IMR-90 (cell line): ENCODE measurements at regions not wholly inside any gene's neighbourhood (a gene's known extent, or its start where the extent isn't known, plus 50 kb on each side); places are given as distances from the start of the nearest gene placed in this dataset.

Experiments used
- ATAC-seq: fragments of 200-7000 bp; cut with Tn5 transposase; 2 replicates; pipeline ENCODE4 v1.9.1; 2020; ENCODE audit warnings: low read depth, mild to moderate bottlenecking, moderate library complexity
- BruUV-seq: library from RNA; stranded (reverse); fragments of 400-500 nt; replicated peaks from 2 replicates; lab custom pipeline; 2021; lab: Mats Ljungman, UMichigan
- CTCF ChIA-PET: fragments of 300-600 bp; formaldehyde crosslinking; extraction: SDS; loops from one replicate; lab custom pipeline; 2021; ENCODE audit warnings: antibody characterized with exemption; lab: Yijun Ruan, JAX
- POLR2A ChIA-PET: fragments of 300-600 bp; sonication (Branson Sonifier 250); formaldehyde crosslinking; loops from one replicate; lab custom pipeline; 2022; ENCODE audit warnings: antibody characterized with exemption; ENCODE audit not compliant: unreplicated experiment; lab: Charles Lee
- DNase-seq: peaks from one replicate; pipeline ENCODE4 v3.0.0; 2013
- H2AFZ ChIP-seq: replicated peaks from 2 replicates; pipeline ENCODE3; 2013; ENCODE audit warnings: low read length, mild to moderate bottlenecking; ENCODE audit not compliant: poor library complexity
- H2AK5ac ChIP-seq: 2 replicates; pipeline ENCODE4 v1.6.1; 2013; ENCODE audit warnings: low read depth, low read length, inconsistent platforms
- H2AK9ac ChIP-seq: replicated peaks from 2 replicates; pipeline ENCODE3; 2013; ENCODE audit warnings: mild to moderate bottlenecking, low read depth, low read length, moderate library complexity; ENCODE audit not compliant: poor library complexity
- H2BK120ac ChIP-seq: 2 replicates; pipeline ENCODE4 v1.6.1; 2013; ENCODE audit warnings: low read depth, low read length, inconsistent platforms
- H2BK15ac ChIP-seq: 3 replicates; pipeline ENCODE4 v1.6.1; 2013; ENCODE audit warnings: low read depth, low read length, inconsistent platforms
- H2BK20ac ChIP-seq: 2 replicates; pipeline ENCODE4 v1.6.1; 2013; ENCODE audit warnings: low read depth, mild to moderate bottlenecking, inconsistent platforms, low read length, moderate library complexity
- H2BK5ac ChIP-seq: 2 replicates; pipeline ENCODE4 v1.6.1; 2013; ENCODE audit warnings: mild to moderate bottlenecking, low read depth, low read length, inconsistent platforms; ENCODE audit not compliant: poor library complexity, severe bottlenecking
- H3K14ac ChIP-seq: replicated peaks from 2 replicates; pipeline ENCODE4 v1.6.1; 2013; ENCODE audit warnings: low read depth, low read length, inconsistent platforms
- H3K18ac ChIP-seq: 2 replicates; pipeline ENCODE4 v1.6.1; 2013; ENCODE audit warnings: low read depth, low read length, control low read depth
- H3K23ac ChIP-seq: 2 replicates; pipeline ENCODE4 v1.6.1; 2013; ENCODE audit warnings: low read depth, low read length, inconsistent platforms
- H3K27ac ChIP-seq: 2 replicates; pipeline ENCODE4 v1.5.1; 2013; ENCODE audit warnings: mild to moderate bottlenecking, control low read depth, low read length; ENCODE audit not compliant: insufficient read depth
- H3K27me3 ChIP-seq: 2 replicates; pipeline ENCODE4 v1.6.1; 2013; ENCODE audit warnings: low read length; ENCODE audit not compliant: control insufficient read depth, insufficient read depth
- H3K36me3 ChIP-seq: 2 replicates; pipeline ENCODE4 v1.6.1; 2013; ENCODE audit warnings: low read length, mixed read lengths; ENCODE audit not compliant: control insufficient read depth, insufficient read depth
- H3K4ac ChIP-seq: 2 replicates; pipeline ENCODE4 v1.6.1; 2013; ENCODE audit warnings: low read depth, low read length, inconsistent platforms
- H3K4me1 ChIP-seq: 2 replicates; pipeline ENCODE4 v1.6.1; 2013; ENCODE audit warnings: low read length, mixed read lengths; ENCODE audit not compliant: control insufficient read depth, insufficient read depth
- H3K4me2 ChIP-seq: 2 replicates; pipeline ENCODE4 v1.6.1; 2013; ENCODE audit warnings: low read depth, mild to moderate bottlenecking, control low read depth, low read length, moderate library complexity
- H3K4me3 ChIP-seq: 2 replicates; pipeline ENCODE4 v1.5.1; 2013; ENCODE audit warnings: low read depth, mild to moderate bottlenecking, control low read depth, low read length, moderate library complexity; ENCODE audit not compliant: insufficient read depth
- H3K56ac ChIP-seq: 2 replicates; pipeline ENCODE4 v1.6.1; 2013; ENCODE audit warnings: low read length, inconsistent platforms; ENCODE audit not compliant: insufficient read depth; ENCODE audit errors: extremely low read depth
- H3K79me1 ChIP-seq, 2 experiments: 2 replicates each; pipeline ENCODE4 v1.6.1; 2013; ENCODE audit warnings: low read length in 2 of 2, inconsistent platforms in 1 of 2, low read depth in 1 of 2
- H3K9ac ChIP-seq: 2 replicates; pipeline ENCODE4 v1.6.1; 2013; ENCODE audit warnings: low read depth, low read length, control low read depth
- H3K9me1 ChIP-seq: 2 replicates; pipeline ENCODE4 v1.6.1; 2013; ENCODE audit warnings: low read length, inconsistent platforms; ENCODE audit not compliant: insufficient read depth
- H3K9me3 ChIP-seq: 2 replicates; pipeline ENCODE4 v1.6.1; 2013; ENCODE audit warnings: low read length; ENCODE audit not compliant: control insufficient read depth, insufficient read depth
- H4K20me1 ChIP-seq: 2 replicates; pipeline ENCODE4 v1.6.1; 2013; ENCODE audit warnings: low read length, inconsistent platforms; ENCODE audit not compliant: insufficient read depth
- H4K5ac ChIP-seq: 2 replicates; pipeline ENCODE4 v1.6.1; 2013; ENCODE audit warnings: mild to moderate bottlenecking, low read depth, low read length, control low read depth
- H4K8ac ChIP-seq, 2 experiments: 2 replicates each; pipeline ENCODE4 v1.6.1; 2013; ENCODE audit warnings: low read depth in 2 of 2, low read length in 2 of 2, control low read depth in 1 of 2, inconsistent platforms in 1 of 2
- H4K91ac ChIP-seq: 2 replicates; pipeline ENCODE4 v1.6.1; 2013; ENCODE audit warnings: low read depth, low read length, inconsistent platforms; ENCODE audit not compliant: insufficient read depth
- BHLHE40 ChIP-seq: fragments of 150-350 bp; IDR thresholded peaks from 2 replicates; pipeline ENCODE4 v1.6.1; 2016; ENCODE audit warnings: mild to moderate bottlenecking, low read depth, low read length
- CEBPB ChIP-seq: IDR thresholded peaks from 2 replicates; pipeline ENCODE4 v1.6.1; 2012; ENCODE audit warnings: low read depth, low read length, improper control_type of control experiment
- CHD1 ChIP-seq: IDR thresholded peaks from 2 replicates; pipeline ENCODE4 v1.6.1; 2012; ENCODE audit warnings: low read depth, low read length, improper control_type of control experiment
- CTCF ChIP-seq: conservative IDR thresholded peaks from 2 replicates; pipeline ENCODE4 v1.5.1; 2012; ENCODE audit warnings: mild to moderate bottlenecking, low read depth, low read length, improper control_type of control experiment
- ELK1 ChIP-seq: fragments of 150-350 bp; IDR thresholded peaks from 2 replicates; pipeline ENCODE4 v1.6.1; 2016; ENCODE audit warnings: low read depth, mild to moderate bottlenecking, low read length, moderate library complexity, borderline replicate concordance
- FOS ChIP-seq: fragments of 150-350 bp; IDR thresholded peaks from 2 replicates; pipeline ENCODE4 v1.6.1; 2016; ENCODE audit warnings: low read depth, low read length
- MAFK ChIP-seq: IDR thresholded peaks from 2 replicates; pipeline ENCODE4 v1.6.1; 2012; ENCODE audit warnings: low read depth, low read length, improper control_type of control experiment
- MAZ ChIP-seq: IDR thresholded peaks from 2 replicates; pipeline ENCODE4 v1.6.1; 2012; ENCODE audit warnings: low read depth, mild to moderate bottlenecking, low read length, improper control_type of control experiment, moderate library complexity, borderline replicate concordance
- MXI1 ChIP-seq: IDR thresholded peaks from 2 replicates; pipeline ENCODE4 v1.6.1; 2012; ENCODE audit warnings: low read depth, mild to moderate bottlenecking, low read length, moderate library complexity, borderline replicate concordance
- NFE2L2 ChIP-seq: fragments of 150-350 bp; IDR thresholded peaks from 2 replicates; pipeline ENCODE4 v1.6.1; 2016; ENCODE audit warnings: low read depth, mild to moderate bottlenecking, low read length
- POLR2A ChIP-seq: IDR thresholded peaks from 2 replicates; pipeline ENCODE4 v1.6.1; 2012; ENCODE audit warnings: mild to moderate bottlenecking, low read depth, low read length
- RAD21 ChIP-seq: IDR thresholded peaks from 2 replicates; pipeline ENCODE4 v1.6.1; 2012; ENCODE audit warnings: low read length, improper control_type of control experiment
- RCOR1 ChIP-seq: IDR thresholded peaks from 2 replicates; pipeline ENCODE4 v1.6.1; 2012; ENCODE audit warnings: mild to moderate bottlenecking, low read length, improper control_type of control experiment; ENCODE audit not compliant: insufficient replicate concordance
- RFX5 ChIP-seq: IDR thresholded peaks from 2 replicates; pipeline ENCODE4 v1.8.0; 2012; ENCODE audit warnings: low read depth, mild to moderate bottlenecking, low read length, moderate library complexity
- USF2 ChIP-seq: fragments of 150-350 bp; IDR thresholded peaks from 2 replicates; pipeline ENCODE4 v1.6.1; 2017; ENCODE audit warnings: mild to moderate bottlenecking, antibody characterized with exemption, low read length, low read depth
- WGBS, 2 experiments: methylation state at CpG; one replicate each; pipeline versions ENCODE4 v1.1.5 to v1.1.7; 2013; ENCODE audit warnings: missing lambda C conversion rate in 2 of 2; ENCODE audit not compliant: insufficient read length in 1 of 2; ENCODE audit errors: extremely low coverage in 2 of 2; 5-methylcytosine and 5-hydroxymethylcytosine counted together
- dilution Hi-C: fragments of 300-500 bp; cut with HindIII; formaldehyde crosslinking; loops from one replicate; pipeline ENCODE4 v1.14.3; 2018; ENCODE audit warnings: low sequenced_read_pairs; ENCODE audit not compliant: unreplicated experiment
- in situ Hi-C: fragments of 300-500 bp; cut with MboI; formaldehyde crosslinking; loops from 3 replicates; pipeline ENCODE4 v1.14.3; 2019; ENCODE audit warnings: low sequenced_read_pairs, inconsistent platforms, mixed read lengths
- intact Hi-C: fragments of 100-400 bp; cut with micrococcal nuclease; formaldehyde crosslinking; loops from 2 replicates; pipeline ENCODE4 v1.10.0; 2022

GRCh38 chr1:143720087-143721023 lies 251.4 kb downstream of the FAM72C start:
- Histone ChIP-seq H2AK5ac (no peak overlapping the region), H2BK20ac (no peak overlapping the region), H3K14ac (no peak overlapping the region), H3K4me1 (no peaks in the 10 kb centered on the region), H4K20me1 (no peaks in the 10 kb centered on the region), H2BK5ac (no peak overlapping the region), H4K91ac (no peak overlapping the region), H3K4me2 (no peak overlapping the region), H3K9ac (no peak overlapping the region), H2AK9ac (no peak overlapping the region), H3K36me3 (no peaks in the 10 kb centered on the region), H3K18ac (no peak overlapping the region), H3K9me3 (no peaks in the 10 kb centered on the region), H2BK15ac (no peak overlapping the region), H3K23ac (no peak overlapping the region), H3K79me1 (no peaks in the 10 kb centered on the region), H2BK120ac (no peak overlapping the region), H3K4ac (no peak overlapping the region), H3K56ac (no peak overlapping the region), H4K8ac (no peak overlapping the region), H3K27me3 (peaks cover 9% of the 10 kb centered on the region), H3K27ac (no peak overlapping the region), H3K9me1 (no peaks in the 10 kb centered on the region), H4K5ac (no peak overlapping the region), H2AFZ (peak overlapping the region; percentile 13), H3K4me3 (no peak overlapping the region)
- ChIA-PET POLR2A (no interaction called here), CTCF (no interaction called here)
- in situ Hi-C loops (no loop called here), dilution Hi-C loops (no loop called here), intact Hi-C loops (no loop called here)
- DNase-seq (peak; percentile 11), ATAC-seq (no peak)
- WGBS, 2 experiments: 20% methylated on average over 14 of the region's 24 CpGs; no CpG with 5 or more reads in 1 of the 2 experiments
- no TSS peak for BruUV-seq
- TF ChIP-seq CEBPB (no peak), ELK1 (no peak), NFE2L2 (no peak), BHLHE40 (no peak), POLR2A (no peak), USF2 (no peak), CHD1 (no peak), MAZ (no peak), CTCF (no peak), MAFK (no peak), FOS (no peak), RFX5 (no peak), MXI1 (no peak), RCOR1 (no peak), RAD21 (no peak)
